ENCODE measurements at regions not wholly inside any gene's neighbourhood (a gene's known extent, or its start where the extent isn't known, plus 50 kb on each side); places are given as distances from the start of the nearest gene placed in this dataset.

- DNase-seq = no peak
Observed at GRCh38 chr9:107064378-107064777, 201.4 kb downstream of the ZNF462 start.

GRCh38 chr9:107065549-107065948 lies 202.6 kb downstream of the ZNF462 start:
- no peak for DNase-seq

- DNase-seq = no peak
Observed at GRCh38 chr9:107067739-107068416, 204.9 kb downstream of the ZNF462 start.

- DNase-seq = no peak
Observed at GRCh38 chr9:107068581-107068980, 205.6 kb downstream of the ZNF462 start.

GRCh38 chr9:107070586-107070985 lies 207.6 kb downstream of the ZNF462 start:
- DNase-seq = no peak

GRCh38 chr9:107078061-107078460 lies 205.0 kb upstream of the RAD23B start:
- DNase-seq = peak; percentile 17

GRCh38 chr9:107079589-107079988 lies 203.5 kb upstream of the RAD23B start:
- no peak for DNase-seq

GRCh38 chr9:107080130-107080529 lies 202.9 kb upstream of the RAD23B start:
- DNase-seq = no peak

GRCh38 chr9:107086460-107086859 lies 196.6 kb upstream of the RAD23B start:
- DNase-seq = no peak

GRCh38 chr9:107087222-107087621 lies 195.9 kb upstream of the RAD23B start:
- DNase-seq = no peak

GRCh38 chr9:107090218-107090617 lies 192.9 kb upstream of the RAD23B start:
- no peak for DNase-seq

- DNase-seq = no peak
Observed at GRCh38 chr9:107093365-107094060, 189.6 kb upstream of the RAD23B start.

- no peak for DNase-seq
Observed at GRCh38 chr9:107094370-107094769, 188.7 kb upstream of the RAD23B start.

GRCh38 chr9:107100591-107100990 lies 182.5 kb upstream of the RAD23B start:
- DNase-seq = no peak

GRCh38 chr9:107102011-107102410 lies 181.1 kb upstream of the RAD23B start:
- DNase-seq = no peak

- DNase-seq = no peak
Observed at GRCh38 chr9:107103621-107104020, 179.5 kb upstream of the RAD23B start.

GRCh38 chr9:107105784-107106183 lies 177.3 kb upstream of the RAD23B start:
- DNase-seq = no peak

- no peak for DNase-seq
Observed at GRCh38 chr9:107106416-107106815, 176.7 kb upstream of the RAD23B start.

GRCh38 chr9:107108342-107109130 lies 174.5 kb upstream of the RAD23B start:
- no peak for DNase-seq

- no peak for DNase-seq
Observed at GRCh38 chr9:107109324-107109723, 173.8 kb upstream of the RAD23B start.

- DNase-seq = no peak
Observed at GRCh38 chr9:107110153-107110552, 172.9 kb upstream of the RAD23B start.

- DNase-seq = no peak
Observed at GRCh38 chr9:107112707-107113243, 170.3 kb upstream of the RAD23B start.

GRCh38 chr9:107118863-107119624 lies 164.0 kb upstream of the RAD23B start:
- no peak for DNase-seq

Data from hematopoietic multipotent progenitor cell treated with erythropoietin and hydrocortisone succinate and interleukin-3 and kit ligand, for 8 days (in vitro differentiated cells).